ENCODE measurements at regions not wholly inside any gene's neighbourhood (a gene's known extent, or its start where the extent isn't known, plus 50 kb on each side); places are given as distances from the start of the nearest gene placed in this dataset.

DNA sequence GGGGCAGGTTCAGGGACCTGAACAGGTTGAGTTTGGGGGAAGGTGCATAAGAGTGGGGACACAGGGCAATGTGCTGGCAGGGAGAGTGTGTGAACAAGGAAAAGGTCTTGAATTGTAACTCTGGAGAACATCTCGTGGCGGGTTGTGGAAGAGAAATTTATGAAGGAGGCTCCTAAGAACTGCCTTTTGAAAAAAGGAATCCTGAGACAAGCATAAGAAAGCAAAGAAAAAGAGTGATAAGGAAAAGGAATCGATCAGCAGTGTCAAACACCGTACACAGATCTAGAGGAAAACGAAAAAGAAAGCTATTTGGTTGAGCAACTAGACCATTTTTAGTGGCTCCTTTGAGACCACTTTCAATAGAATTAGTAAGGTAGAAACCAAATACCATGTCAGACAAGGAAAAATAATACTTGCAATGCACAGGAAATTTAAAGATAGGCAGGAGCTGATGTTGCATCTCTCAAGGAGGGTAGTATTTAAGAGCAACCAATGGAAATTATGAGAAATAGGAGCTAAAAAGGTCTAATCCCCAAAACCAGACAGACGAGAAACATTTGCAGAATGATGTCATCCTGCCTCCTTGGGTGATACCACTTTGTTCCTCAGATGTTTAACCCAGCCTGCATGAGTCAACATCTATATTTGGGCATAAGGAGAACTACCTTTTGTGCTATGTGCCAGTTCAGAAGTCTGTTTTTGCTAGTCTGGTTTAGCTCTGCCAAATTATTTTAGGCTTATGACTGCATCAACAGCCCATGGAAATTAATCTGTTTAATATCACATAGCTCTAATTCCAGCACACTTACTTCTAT lies 64.5 kb upstream of the STK38L start:
- H3K27me3 ChIP-seq (ENCODE audit: control insufficient read depth, insufficient read depth, low read length): no peaks in the 10 kb centered on the region
- 75% methylated on average over 2 of the region's 6 CpGs for WGBS (ENCODE audit: insufficient coverage)
- no peaks in the 10 kb centered on the region for H3K9me3 ChIP-seq (replicated peaks; ENCODE audit: control insufficient read depth, low read depth, low read length)
- H3K4me1 ChIP-seq (ENCODE audit: control insufficient read depth, insufficient read depth, low read length): no peaks in the 10 kb centered on the region
- no peak overlapping the region for H3K4me3 ChIP-seq (ENCODE audit: low read length)
- H3K36me3 ChIP-seq (ENCODE audit: control insufficient read depth, insufficient read depth, low read length): no peaks in the 10 kb centered on the region
- no peak overlapping the region for H3K27ac ChIP-seq (ENCODE audit: low read length)
- peak; percentile 39 for DNase-seq

DNA sequence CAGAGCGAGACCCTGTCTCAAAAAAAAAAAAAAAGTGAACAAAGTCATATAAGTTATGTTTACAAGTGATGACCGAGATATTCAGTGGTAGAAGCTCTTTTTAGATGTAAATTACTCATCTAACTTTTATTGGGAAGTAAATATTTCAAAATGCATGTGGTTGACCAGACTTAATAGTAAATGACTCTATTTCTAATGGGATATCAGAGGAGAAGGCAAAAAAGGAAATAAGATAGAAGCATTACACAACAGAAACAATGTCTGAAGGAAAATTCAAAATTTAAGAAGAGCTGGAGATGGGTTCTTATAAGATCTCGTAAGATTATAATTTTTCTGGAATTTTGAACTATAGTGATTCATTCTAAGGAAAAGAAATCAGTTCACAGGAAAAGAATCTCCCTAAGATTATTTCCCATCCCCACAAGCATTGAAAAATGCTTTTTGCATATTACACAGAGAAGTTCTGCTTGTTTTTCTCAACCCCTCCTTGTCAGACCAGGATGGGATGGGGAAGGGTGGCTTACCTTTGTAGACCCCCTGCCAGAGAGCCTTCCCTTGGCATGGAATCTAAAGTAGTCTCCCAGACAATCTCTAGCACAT lies 63.1 kb upstream of the STK38L start:
- Histone ChIP-seq H3K27ac (ENCODE audit: low read length) (no peak overlapping the region), H3K9me3 (replicated peaks; ENCODE audit: control insufficient read depth, low read depth, low read length) (no peaks in the 10 kb centered on the region), H3K27me3 (ENCODE audit: control insufficient read depth, insufficient read depth, low read length) (no peaks in the 10 kb centered on the region), H3K4me1 (ENCODE audit: control insufficient read depth, insufficient read depth, low read length) (no peaks in the 10 kb centered on the region), H3K4me3 (ENCODE audit: low read length) (no peak overlapping the region), H3K36me3 (ENCODE audit: control insufficient read depth, insufficient read depth, low read length) (no peaks in the 10 kb centered on the region)
- DNase-seq: no peak
- 100% methylated on average over 1 of the region's 3 CpGs for WGBS (ENCODE audit: insufficient coverage)

DNA sequence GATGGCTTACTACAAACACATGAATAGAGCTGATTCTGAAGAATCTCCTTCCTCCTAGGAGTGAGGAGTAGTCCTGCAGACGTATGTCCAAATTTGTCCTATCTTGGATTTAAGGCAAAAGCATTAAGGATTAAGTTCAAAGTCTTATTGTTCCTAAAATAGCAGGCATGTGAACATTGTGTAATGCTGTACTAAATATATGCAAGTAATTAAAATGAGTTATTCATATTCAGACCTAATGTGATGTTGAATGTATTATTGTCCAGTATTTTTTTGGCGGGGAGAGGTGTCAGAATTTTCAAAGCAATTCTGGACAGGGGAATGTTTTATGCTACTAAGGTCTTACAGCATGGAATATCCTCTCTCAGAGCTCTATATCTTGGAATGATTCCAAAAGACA lies 60.7 kb upstream of the STK38L start:
- Histone ChIP-seq H3K27ac (ENCODE audit: low read length) (no peak overlapping the region), H3K9me3 (replicated peaks; ENCODE audit: control insufficient read depth, low read depth, low read length) (no peaks in the 10 kb centered on the region), H3K36me3 (ENCODE audit: control insufficient read depth, insufficient read depth, low read length) (no peaks in the 10 kb centered on the region), H3K27me3 (ENCODE audit: control insufficient read depth, insufficient read depth, low read length) (no peaks in the 10 kb centered on the region), H3K4me1 (ENCODE audit: control insufficient read depth, insufficient read depth, low read length) (no peaks in the 10 kb centered on the region), H3K4me3 (ENCODE audit: low read length) (no peak overlapping the region)
- no CpG with 5 or more reads among the region's 2 CpGs for WGBS (ENCODE audit: insufficient coverage)
- no peak for DNase-seq

DNA sequence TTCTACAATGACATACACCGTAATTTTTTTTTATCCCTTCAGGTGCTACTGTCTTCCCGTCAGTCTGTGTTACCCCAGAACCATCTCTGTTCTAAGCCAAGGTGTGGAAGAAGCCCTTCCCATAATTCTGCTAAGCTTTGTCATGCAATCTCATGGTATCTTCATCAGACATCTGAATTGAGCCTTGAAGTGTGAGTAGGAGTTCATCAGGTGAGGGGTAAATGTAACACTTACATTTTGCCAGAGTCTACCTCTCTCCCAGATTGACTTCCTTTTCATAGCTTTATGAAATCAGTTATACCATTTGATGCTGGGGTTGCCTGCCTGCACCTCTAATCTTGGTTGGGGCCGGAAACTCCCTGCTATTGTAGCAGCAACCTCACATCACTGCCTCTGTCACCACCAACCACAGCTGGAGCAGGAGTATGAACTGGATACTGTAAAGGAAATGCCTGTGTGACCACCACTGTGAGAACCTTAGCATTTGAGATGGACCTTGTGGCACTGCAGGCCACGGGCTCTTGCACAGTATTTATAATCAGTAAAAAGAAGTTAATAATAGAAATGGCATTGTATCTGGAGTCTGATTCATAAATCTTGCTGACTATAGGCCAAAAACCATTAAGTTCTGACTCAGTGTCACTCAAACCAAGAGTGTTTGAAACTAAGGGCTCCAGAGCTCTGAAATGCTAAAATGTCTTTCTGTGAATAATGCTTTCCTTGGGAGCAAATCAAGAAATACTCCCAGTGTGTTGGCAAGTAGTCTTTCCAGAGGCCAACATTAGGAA lies 58.7 kb upstream of the STK38L start:
- Histone ChIP-seq H3K36me3 (ENCODE audit: control insufficient read depth, insufficient read depth, low read length) (no peaks in the 10 kb centered on the region), H3K27ac (ENCODE audit: low read length) (no peak overlapping the region), H3K4me3 (ENCODE audit: low read length) (no peak overlapping the region), H3K27me3 (ENCODE audit: control insufficient read depth, insufficient read depth, low read length) (no peaks in the 10 kb centered on the region), H3K4me1 (ENCODE audit: control insufficient read depth, insufficient read depth, low read length) (no peaks in the 10 kb centered on the region), H3K9me3 (replicated peaks; ENCODE audit: control insufficient read depth, low read depth, low read length) (no peaks in the 10 kb centered on the region)
- DNase-seq: no peak
- 92% methylated on average over 2 of the region's 4 CpGs for WGBS (ENCODE audit: insufficient coverage)

DNA sequence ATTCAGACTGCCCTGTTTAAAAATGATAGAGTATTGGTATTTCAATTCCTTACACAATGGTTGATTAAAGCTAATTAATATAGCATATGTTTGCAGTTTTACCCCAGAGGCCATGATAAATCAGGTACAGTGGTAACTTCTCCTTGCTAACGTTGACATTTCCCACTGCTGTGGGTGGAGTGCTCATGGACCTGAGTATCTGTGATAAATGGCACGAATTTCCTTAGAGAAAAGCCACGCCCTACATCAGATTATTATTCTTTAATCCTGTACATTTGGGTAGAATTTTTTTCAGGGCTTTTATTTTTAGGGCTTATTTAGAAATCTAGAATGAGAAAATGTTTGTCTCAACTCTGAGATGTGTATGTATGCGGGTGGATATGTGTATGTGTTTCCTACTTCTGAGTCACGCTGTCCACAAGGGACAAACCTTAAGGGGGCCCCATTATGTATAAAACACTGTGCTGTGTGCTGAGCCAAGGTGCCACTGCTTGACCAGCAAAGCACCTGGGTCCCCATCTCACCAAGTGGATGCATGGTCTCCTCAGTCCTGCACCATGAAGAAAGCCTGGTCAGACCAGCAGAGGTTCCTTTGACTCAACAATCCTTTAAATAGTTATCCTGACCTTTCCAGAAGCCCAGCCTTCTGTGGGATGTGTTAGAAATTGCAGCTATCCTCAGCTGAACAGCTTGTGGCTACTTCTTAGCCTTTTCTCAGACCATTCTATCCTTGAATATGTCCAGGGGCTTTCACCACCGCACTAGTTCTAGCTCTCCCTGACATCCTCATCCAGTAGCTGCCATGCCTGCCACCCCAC lies 57.9 kb upstream of the STK38L start:
- Histone ChIP-seq H3K27me3 (ENCODE audit: control insufficient read depth, insufficient read depth, low read length) (no peaks in the 10 kb centered on the region), H3K4me1 (ENCODE audit: control insufficient read depth, insufficient read depth, low read length) (no peaks in the 10 kb centered on the region), H3K36me3 (ENCODE audit: control insufficient read depth, insufficient read depth, low read length) (no peaks in the 10 kb centered on the region), H3K9me3 (replicated peaks; ENCODE audit: control insufficient read depth, low read depth, low read length) (no peaks in the 10 kb centered on the region), H3K27ac (ENCODE audit: low read length) (no peak overlapping the region), H3K4me3 (ENCODE audit: low read length) (no peak overlapping the region)
- 89% methylated on average over 1 of the region's 6 CpGs for WGBS (ENCODE audit: insufficient coverage)
- DNase-seq: no peak

DNA sequence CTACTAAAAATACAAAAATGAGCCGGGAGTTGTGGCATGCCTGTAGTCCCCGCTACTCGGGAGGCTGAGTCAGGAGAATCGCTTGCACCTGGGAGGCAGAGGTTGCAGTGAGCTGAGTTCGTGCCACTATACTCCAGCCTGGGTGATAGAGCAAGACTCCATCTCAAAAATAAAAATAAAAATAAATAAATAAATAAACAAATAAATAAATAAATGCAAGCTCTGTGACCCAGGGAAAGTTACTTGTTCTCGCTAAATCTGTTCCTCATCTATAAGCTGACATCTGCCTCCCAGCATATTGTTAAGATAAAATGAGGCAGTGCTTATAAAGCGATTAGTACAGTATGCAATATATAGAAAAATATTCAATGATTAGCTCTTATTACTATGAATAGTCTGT lies 56.4 kb upstream of the STK38L start:
- Histone ChIP-seq H3K27me3 (ENCODE audit: control insufficient read depth, insufficient read depth, low read length) (no peaks in the 10 kb centered on the region), H3K4me3 (ENCODE audit: low read length) (no peak overlapping the region), H3K36me3 (ENCODE audit: control insufficient read depth, insufficient read depth, low read length) (no peaks in the 10 kb centered on the region), H3K4me1 (ENCODE audit: control insufficient read depth, insufficient read depth, low read length) (no peaks in the 10 kb centered on the region), H3K27ac (ENCODE audit: low read length) (no peak overlapping the region), H3K9me3 (replicated peaks; ENCODE audit: control insufficient read depth, low read depth, low read length) (no peaks in the 10 kb centered on the region)
- DNase-seq: no peak
- no CpG with 5 or more reads among the region's 7 CpGs for WGBS (ENCODE audit: insufficient coverage)

DNA sequence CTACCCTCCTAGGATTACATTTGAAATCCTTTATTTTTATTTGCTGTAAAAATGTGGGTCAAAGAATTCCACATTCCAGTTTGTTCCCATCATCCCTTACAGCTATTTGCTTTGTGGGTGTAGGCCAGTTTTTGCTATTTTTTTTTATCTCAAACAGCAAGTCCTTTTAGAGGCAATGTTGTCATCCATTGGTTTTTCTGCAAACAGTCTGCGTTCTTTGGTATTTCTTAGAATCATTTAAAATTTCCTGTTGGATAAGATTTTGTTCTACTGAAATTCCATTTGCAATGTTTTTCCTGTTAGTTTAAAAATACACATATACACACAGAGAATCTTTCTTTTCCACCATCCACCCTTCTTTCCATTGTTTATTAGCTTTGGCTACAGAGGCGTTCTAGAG lies 53.3 kb upstream of the STK38L start:
- Histone ChIP-seq H3K9me3 (replicated peaks; ENCODE audit: control insufficient read depth, low read depth, low read length) (no peaks in the 10 kb centered on the region), H3K4me3 (ENCODE audit: low read length) (no peak overlapping the region), H3K27me3 (ENCODE audit: control insufficient read depth, insufficient read depth, low read length) (no peaks in the 10 kb centered on the region), H3K36me3 (ENCODE audit: control insufficient read depth, insufficient read depth, low read length) (no peaks in the 10 kb centered on the region), H3K27ac (ENCODE audit: low read length) (no peak overlapping the region), H3K4me1 (ENCODE audit: control insufficient read depth, insufficient read depth, low read length) (no peaks in the 10 kb centered on the region)
- DNase-seq: peak; percentile 22
- WGBS (ENCODE audit: insufficient coverage): 83% methylated on average over 1 of the region's 2 CpGs

DNA sequence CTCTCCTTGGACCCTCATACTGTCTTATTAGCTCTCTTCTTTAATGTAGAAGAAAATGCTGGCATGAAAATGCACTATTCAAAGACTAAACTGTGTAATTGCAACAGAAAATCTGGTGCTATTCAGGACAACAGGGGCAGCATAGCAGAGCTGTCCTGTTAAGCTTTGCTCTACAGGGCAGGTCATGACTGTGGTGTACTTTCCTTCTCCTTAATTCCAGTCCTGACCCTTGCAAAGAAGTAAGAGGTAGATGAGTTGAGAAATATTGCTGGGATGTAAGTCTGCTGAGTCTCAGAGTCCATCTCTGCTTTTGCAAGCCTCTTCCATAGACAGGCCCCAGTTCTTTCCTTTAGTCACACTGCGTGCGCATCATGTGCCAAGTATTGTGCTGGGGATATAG lies 52.6 kb upstream of the STK38L start:
- H3K9me3 ChIP-seq (replicated peaks; ENCODE audit: control insufficient read depth, low read depth, low read length): no peaks in the 10 kb centered on the region
- WGBS (ENCODE audit: insufficient coverage): no CpG with 5 or more reads among the region's 2 CpGs
- DNase-seq: no peak
- H3K27me3 ChIP-seq (ENCODE audit: control insufficient read depth, insufficient read depth, low read length): no peaks in the 10 kb centered on the region
- no peak overlapping the region for H3K4me3 ChIP-seq (ENCODE audit: low read length)
- H3K36me3 ChIP-seq (ENCODE audit: control insufficient read depth, insufficient read depth, low read length): no peaks in the 10 kb centered on the region
- H3K4me1 ChIP-seq (ENCODE audit: control insufficient read depth, insufficient read depth, low read length): no peaks in the 10 kb centered on the region
- no peak overlapping the region for H3K27ac ChIP-seq (ENCODE audit: low read length)

DNA sequence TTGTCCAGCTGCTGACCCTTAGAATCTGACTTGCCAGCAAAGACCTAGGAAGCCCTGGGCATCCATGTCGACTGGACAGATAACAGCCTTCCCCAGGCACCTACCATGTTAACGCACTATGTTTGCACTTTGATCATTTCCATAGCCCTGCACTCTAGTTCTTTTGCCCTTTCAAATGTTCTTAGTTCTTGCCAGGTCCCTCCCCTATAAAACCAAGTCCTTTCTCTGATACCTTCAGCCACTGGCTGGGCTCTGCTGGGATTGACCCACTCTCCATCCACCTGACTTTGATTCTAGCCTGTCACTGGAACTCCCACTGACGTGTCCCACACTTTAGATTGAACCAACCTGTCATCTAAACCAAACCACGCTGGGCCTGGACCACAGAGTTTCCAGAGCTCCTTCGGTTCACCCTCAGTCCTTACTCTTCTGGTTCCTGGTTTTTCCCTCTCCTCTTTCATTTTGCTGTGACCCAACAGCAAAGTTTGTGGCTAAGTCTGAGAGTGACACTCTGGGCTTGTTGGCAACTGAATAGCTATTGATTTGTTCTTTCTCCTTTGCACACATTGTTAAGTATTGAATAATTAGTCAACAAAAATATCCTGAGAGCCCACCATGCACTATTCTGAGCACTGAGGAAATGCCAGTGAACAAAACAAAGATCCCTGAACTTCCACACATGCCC lies 51.8 kb upstream of the STK38L start:
- Histone ChIP-seq H3K9me3 (replicated peaks; ENCODE audit: control insufficient read depth, low read depth, low read length) (no peaks in the 10 kb centered on the region), H3K4me3 (ENCODE audit: low read length) (no peak overlapping the region), H3K4me1 (ENCODE audit: control insufficient read depth, insufficient read depth, low read length) (no peaks in the 10 kb centered on the region), H3K36me3 (ENCODE audit: control insufficient read depth, insufficient read depth, low read length) (no peaks in the 10 kb centered on the region), H3K27ac (ENCODE audit: low read length) (no peak overlapping the region), H3K27me3 (ENCODE audit: control insufficient read depth, insufficient read depth, low read length) (no peaks in the 10 kb centered on the region)
- WGBS (ENCODE audit: insufficient coverage): 89% methylated on average over 5 of the region's 5 CpGs
- DNase-seq: no peak
